ENCODE measurements at regions not wholly inside any gene's neighbourhood (a gene's known extent, or its start where the extent isn't known, plus 50 kb on each side); places are given as distances from the start of the nearest gene placed in this dataset.

DNA sequence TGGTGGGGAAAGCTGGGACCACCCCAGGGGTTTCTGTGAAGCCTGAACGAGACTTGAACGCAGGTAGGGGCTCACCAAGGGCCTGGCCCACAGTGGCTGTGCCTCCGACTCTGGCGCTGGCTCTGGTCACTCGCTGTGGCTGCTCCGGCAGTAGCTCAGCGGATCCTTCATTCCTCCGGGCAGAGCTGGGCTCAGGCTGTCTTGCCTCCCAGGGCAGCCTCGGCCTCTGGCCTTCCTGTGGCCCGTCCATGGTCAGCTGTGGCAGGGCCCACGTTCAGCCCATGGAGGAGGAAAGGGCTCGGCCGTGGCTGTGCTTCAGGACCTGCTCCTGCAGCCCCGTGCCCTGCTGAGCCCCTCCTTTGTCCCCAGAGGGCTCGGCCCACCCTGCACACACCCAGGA is 162.9 kb upstream of the C1orf174 start:
- WGBS, 2 donors = 72 to 85% methylated on average over 2 to 12 of the region's 15 CpGs
- H3K36me3 ChIP-seq (ENCODE audit: low read depth, missing control alignments) = no peaks in the 10 kb centered on the region
- no peaks in the 10 kb centered on the region for H3K9me3 ChIP-seq
- no peak overlapping the region for H3K27ac ChIP-seq
- no peak overlapping the region for H3K4me3 ChIP-seq
- intact Hi-C loops (cut with DNase I; ENCODE audit: low total_unique reads) = no loop called here
- no peaks in the 10 kb centered on the region for H3K4me1 ChIP-seq
- no peak for DNase-seq
- no peaks in the 10 kb centered on the region for H3K27me3 ChIP-seq
- TF ChIP-seq, protein P1, sequence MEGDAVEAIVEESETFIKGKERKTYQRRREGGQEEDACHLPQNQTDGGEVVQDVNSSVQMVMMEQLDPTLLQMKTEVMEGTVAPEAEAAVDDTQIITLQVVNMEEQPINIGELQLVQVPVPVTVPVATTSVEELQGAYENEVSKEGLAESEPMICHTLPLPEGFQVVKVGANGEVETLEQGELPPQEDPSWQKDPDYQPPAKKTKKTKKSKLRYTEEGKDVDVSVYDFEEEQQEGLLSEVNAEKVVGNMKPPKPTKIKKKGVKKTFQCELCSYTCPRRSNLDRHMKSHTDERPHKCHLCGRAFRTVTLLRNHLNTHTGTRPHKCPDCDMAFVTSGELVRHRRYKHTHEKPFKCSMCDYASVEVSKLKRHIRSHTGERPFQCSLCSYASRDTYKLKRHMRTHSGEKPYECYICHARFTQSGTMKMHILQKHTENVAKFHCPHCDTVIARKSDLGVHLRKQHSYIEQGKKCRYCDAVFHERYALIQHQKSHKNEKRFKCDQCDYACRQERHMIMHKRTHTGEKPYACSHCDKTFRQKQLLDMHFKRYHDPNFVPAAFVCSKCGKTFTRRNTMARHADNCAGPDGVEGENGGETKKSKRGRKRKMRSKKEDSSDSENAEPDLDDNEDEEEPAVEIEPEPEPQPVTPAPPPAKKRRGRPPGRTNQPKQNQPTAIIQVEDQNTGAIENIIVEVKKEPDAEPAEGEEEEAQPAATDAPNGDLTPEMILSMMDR (IDR thresholded peaks at IDR 0.05) = no peak
- TF ChIP-seq POLR2A (IDR thresholded peaks at IDR 0.05) = no peak

- 73 to 83% methylated on average over 7 of the region's 7 CpGs for WGBS, 2 donors
- Histone ChIP-seq H3K36me3 (ENCODE audit: low read depth, missing control alignments) (no peaks in the 10 kb centered on the region), H3K27me3 (no peaks in the 10 kb centered on the region), H3K27ac (no peak overlapping the region), H3K4me3 (no peak overlapping the region), H3K9me3 (no peaks in the 10 kb centered on the region), H3K4me1 (no peaks in the 10 kb centered on the region)
- no peak for DNase-seq
- no peak for TF ChIP-seq POLR2A (IDR thresholded peaks at IDR 0.05)
- TF ChIP-seq, protein P1 (IDR thresholded peaks at IDR 0.05) = no peak
- intact Hi-C loops (cut with DNase I; ENCODE audit: low total_unique reads) = no loop called here
These were observed 163.4 kb upstream of the C1orf174 start for GRCh38 chr1:4063516-4063915.

DNA sequence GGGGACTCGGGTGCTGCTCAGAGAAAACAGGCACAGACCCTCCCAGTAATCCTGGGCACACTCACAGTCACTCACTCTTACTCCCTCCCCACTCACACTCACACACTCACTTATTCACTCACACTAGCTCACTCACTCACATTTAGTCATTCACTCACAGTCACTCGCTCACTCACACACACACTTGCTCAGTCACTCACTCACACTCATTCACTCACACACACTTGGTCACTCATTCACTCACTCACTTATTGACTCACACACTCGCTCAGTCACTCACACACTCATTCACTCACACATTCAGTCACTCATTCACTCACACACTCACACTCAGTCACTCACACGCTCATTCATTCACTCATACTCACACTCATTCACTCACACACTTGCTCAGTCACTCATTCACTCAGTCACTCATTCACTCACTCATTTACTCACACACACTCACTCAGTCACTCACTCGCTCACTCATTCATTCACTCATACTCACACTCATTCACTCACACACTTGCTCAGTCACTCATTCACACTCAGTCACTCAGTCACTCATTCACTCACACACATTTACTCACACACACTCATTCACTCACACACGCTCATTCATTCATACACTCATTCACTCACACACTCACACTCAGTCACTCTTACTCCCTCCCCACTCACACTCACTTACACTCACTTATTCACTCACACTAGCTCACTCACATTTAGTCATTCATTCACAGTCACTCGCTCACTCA is 164.2 kb upstream of the C1orf174 start:
- Histone ChIP-seq H3K4me1 (no peaks in the 10 kb centered on the region), H3K4me3 (no peak overlapping the region), H3K27me3 (no peaks in the 10 kb centered on the region), H3K27ac (no peak overlapping the region), H3K36me3 (ENCODE audit: low read depth, missing control alignments) (no peaks in the 10 kb centered on the region), H3K9me3 (no peaks in the 10 kb centered on the region)
- TF ChIP-seq POLR2A (IDR thresholded peaks at IDR 0.05) = no peak
- TF ChIP-seq, protein P1 (IDR thresholded peaks at IDR 0.05) = no peak
- intact Hi-C loops (cut with DNase I; ENCODE audit: low total_unique reads) = no loop called here
- DNase-seq = no peak
- 63 to 87% methylated on average over 7 of the region's 7 CpGs for WGBS, 2 donors

GRCh38 chr1:4066860-4067599 is 167.0 kb upstream of the C1orf174 start:
- Histone ChIP-seq H3K9me3 (no peaks in the 10 kb centered on the region), H3K36me3 (ENCODE audit: low read depth, missing control alignments) (no peaks in the 10 kb centered on the region), H3K27ac (no peak overlapping the region), H3K27me3 (no peaks in the 10 kb centered on the region), H3K4me1 (no peaks in the 10 kb centered on the region), H3K4me3 (no peak overlapping the region)
- no peak for DNase-seq
- TF ChIP-seq, protein P1 (IDR thresholded peaks at IDR 0.05) = no peak
- no peak for TF ChIP-seq POLR2A (IDR thresholded peaks at IDR 0.05)
- intact Hi-C loops (cut with DNase I; ENCODE audit: low total_unique reads) = no loop called here
- WGBS, 2 donors = 69 to 82% methylated on average over 3 of the region's 3 CpGs
